Ascending aorta (tissue), 2 donors: ENCODE measurements at regions not wholly inside any gene's neighbourhood (a gene's known extent, or its start where the extent isn't known, plus 50 kb on each side); places are given as distances from the start of the nearest gene placed in this dataset.

Experiments
- DNase-seq, 2 donors: peaks; one replicate each; pipeline ENCODE4 v3.0.0-alpha.2; 2019; ENCODE audit warnings: low spot score in 2 of 2
- H3K27ac ChIP-seq, 2 donors: fragments of 200-600 bp; sonication (generic); one replicate each; pipeline ENCODE4 v1.5.1; 2016 to 2017; ENCODE audit warnings: mild to moderate bottlenecking in 1 of 2
- H3K27me3 ChIP-seq: fragments of 200-600 bp; sonication (generic); one replicate; pipeline ENCODE4 v1.5.1; 2017
- H3K36me3 ChIP-seq, 2 donors: fragments of 200-600 bp; sonication (generic); one replicate each; pipeline ENCODE4 v1.5.1; 2016
- H3K4me1 ChIP-seq, 2 donors: fragments of 200-600 bp; sonication (generic); one replicate each; pipeline ENCODE4 v1.5.1; 2016 to 2017; ENCODE audit warnings: mild to moderate bottlenecking in 1 of 2
- H3K4me3 ChIP-seq, 2 donors: fragments of 200-600 bp; sonication (generic); one replicate each; pipeline ENCODE4 v1.5.1; 2016 to 2017; ENCODE audit warnings: mild to moderate bottlenecking in 1 of 2
- H3K9me3 ChIP-seq, 2 donors: fragments of 200-600 bp; sonication (generic); one replicate each; pipeline ENCODE4 v1.5.1; 2016
- intact Hi-C: fragments of 100-400 bp; cut with DNase I; formaldehyde crosslinking; loops from one replicate; pipeline ENCODE4 v1.15.1; 2023
- TF ChIP-seq, protein P1 (sequence below), 3 experiments: fragments of 200-600 bp in 2 of 3; fragments of 450-650 bp in 1 of 3; sonication (generic) in 2 of 3; IDR thresholded peaks; one replicate each; pipeline ENCODE4 v1.5.1; 2016 to 2019; ENCODE audit warnings: antibody characterized with exemption in 3 of 3, mild to moderate bottlenecking in 1 of 3, moderate library complexity in 1 of 3

GRCh38 chr18:30588673-30589164 is 453.8 kb downstream of the DSC3 start:
- no peaks in the 10 kb centered on the region for H3K9me3 ChIP-seq
- no peaks in the 10 kb centered on the region for H3K27me3 ChIP-seq
- no peak for DNase-seq
- intact Hi-C loops = no loop called here
- no peak overlapping the region for H3K4me3 ChIP-seq
- H3K4me1 ChIP-seq = no peaks in the 10 kb centered on the region
- H3K36me3 ChIP-seq = no peaks in the 10 kb centered on the region
- TF ChIP-seq, protein P1, sequence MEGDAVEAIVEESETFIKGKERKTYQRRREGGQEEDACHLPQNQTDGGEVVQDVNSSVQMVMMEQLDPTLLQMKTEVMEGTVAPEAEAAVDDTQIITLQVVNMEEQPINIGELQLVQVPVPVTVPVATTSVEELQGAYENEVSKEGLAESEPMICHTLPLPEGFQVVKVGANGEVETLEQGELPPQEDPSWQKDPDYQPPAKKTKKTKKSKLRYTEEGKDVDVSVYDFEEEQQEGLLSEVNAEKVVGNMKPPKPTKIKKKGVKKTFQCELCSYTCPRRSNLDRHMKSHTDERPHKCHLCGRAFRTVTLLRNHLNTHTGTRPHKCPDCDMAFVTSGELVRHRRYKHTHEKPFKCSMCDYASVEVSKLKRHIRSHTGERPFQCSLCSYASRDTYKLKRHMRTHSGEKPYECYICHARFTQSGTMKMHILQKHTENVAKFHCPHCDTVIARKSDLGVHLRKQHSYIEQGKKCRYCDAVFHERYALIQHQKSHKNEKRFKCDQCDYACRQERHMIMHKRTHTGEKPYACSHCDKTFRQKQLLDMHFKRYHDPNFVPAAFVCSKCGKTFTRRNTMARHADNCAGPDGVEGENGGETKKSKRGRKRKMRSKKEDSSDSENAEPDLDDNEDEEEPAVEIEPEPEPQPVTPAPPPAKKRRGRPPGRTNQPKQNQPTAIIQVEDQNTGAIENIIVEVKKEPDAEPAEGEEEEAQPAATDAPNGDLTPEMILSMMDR (IDR thresholded peaks at IDR 0.05) = no peak
- H3K27ac ChIP-seq = no peak overlapping the region

- no peaks in the 10 kb centered on the region for H3K9me3 ChIP-seq
- no peaks in the 10 kb centered on the region for H3K36me3 ChIP-seq
- H3K4me3 ChIP-seq = no peak overlapping the region
- H3K27ac ChIP-seq = no peak overlapping the region
- TF ChIP-seq, protein P1 (IDR thresholded peaks at IDR 0.05) = no peak
- no peaks in the 10 kb centered on the region for H3K27me3 ChIP-seq
- intact Hi-C loops = no loop called here
- no peaks in the 10 kb centered on the region for H3K4me1 ChIP-seq
- no peak for DNase-seq
These were observed 458.8 kb downstream of the DSC3 start for GRCh38 chr18:30583768-30584167.

DNA sequence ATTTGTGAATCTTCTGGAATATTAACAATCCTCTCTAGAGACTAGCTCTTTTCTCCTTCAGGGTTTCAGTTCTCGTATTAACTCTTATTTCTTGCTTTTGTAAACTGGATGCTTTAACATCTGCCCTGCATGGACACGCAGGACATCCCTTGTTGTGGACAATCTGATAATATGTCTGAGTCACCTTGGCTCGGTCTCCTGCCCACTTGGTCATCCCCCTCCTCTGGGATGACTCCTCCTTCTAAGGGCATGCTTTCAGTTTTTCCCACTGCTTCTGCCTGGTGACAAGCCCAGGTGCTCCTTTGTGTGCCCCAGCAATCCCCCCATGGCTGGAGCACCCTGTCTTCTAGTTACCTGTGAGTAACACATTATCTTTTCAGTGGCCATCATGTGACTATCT is 460.5 kb downstream of the DSC3 start:
- TF ChIP-seq, protein P1 (IDR thresholded peaks at IDR 0.05) = no peak
- Histone ChIP-seq H3K36me3 (no peaks in the 10 kb centered on the region), H3K9me3 (no peaks in the 10 kb centered on the region), H3K27ac (no peak overlapping the region), H3K27me3 (no peaks in the 10 kb centered on the region), H3K4me1 (no peaks in the 10 kb centered on the region), H3K4me3 (no peak overlapping the region)
- intact Hi-C loops = no loop called here
- no peak for DNase-seq

DNA sequence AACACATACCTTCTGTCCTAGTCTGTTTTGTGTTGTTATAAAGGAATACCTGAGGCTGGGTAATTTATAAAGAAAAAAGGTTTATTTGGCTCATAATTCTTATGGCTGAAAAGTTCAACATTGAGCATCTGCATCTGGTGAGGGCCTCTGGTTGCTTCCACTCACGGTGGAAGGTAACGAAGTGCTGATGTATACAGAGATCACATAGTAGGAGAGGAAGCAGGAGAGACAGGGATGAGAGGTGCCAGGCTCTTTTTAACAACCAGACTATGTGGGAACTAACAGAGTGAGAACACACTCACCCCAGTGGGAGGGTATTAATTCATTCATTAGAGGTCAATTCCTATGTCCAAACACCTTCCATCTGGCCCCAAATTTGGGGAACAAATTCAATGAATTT is 463.8 kb downstream of the DSC3 start:
- Histone ChIP-seq H3K4me3 (no peak overlapping the region), H3K36me3 (no peaks in the 10 kb centered on the region), H3K27me3 (no peaks in the 10 kb centered on the region), H3K27ac (no peak overlapping the region), H3K9me3 (no peaks in the 10 kb centered on the region), H3K4me1 (no peaks in the 10 kb centered on the region)
- TF ChIP-seq, protein P1 (IDR thresholded peaks at IDR 0.05) = no peak
- intact Hi-C loops = no loop called here
- no peak for DNase-seq

DNA sequence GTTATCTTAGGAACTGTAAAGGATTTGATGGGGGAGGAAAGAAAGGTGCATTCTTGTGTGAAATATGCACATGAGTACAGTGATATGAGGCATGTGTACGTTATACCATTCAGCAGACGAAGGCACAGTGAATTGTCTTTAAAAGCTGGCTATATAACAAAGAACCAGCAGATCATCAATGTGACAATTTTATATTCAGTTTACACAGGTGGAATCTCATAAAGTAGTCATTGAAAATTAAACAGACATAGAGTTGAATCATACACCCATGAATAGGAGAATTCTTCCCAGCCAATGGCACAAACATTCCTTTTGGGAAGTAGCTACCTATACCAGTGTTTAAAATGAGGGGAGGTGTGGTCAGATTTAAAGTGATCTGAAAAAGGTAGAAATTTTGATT is 470.3 kb downstream of the DSC3 start:
- no peaks in the 10 kb centered on the region for H3K9me3 ChIP-seq
- H3K27me3 ChIP-seq = no peaks in the 10 kb centered on the region
- TF ChIP-seq, protein P1 (IDR thresholded peaks at IDR 0.05) = no peak
- no peak overlapping the region for H3K27ac ChIP-seq
- no peak for DNase-seq
- H3K4me1 ChIP-seq = no peaks in the 10 kb centered on the region
- H3K4me3 ChIP-seq = no peak overlapping the region
- H3K36me3 ChIP-seq = no peaks in the 10 kb centered on the region
- intact Hi-C loops = no loop called here

- H3K4me3 ChIP-seq = no peak overlapping the region
- intact Hi-C loops = no loop called here
- H3K9me3 ChIP-seq = no peaks in the 10 kb centered on the region
- TF ChIP-seq, protein P1 (IDR thresholded peaks at IDR 0.05) = no peak
- no peak for DNase-seq
- no peaks in the 10 kb centered on the region for H3K36me3 ChIP-seq
- H3K27ac ChIP-seq = no peak overlapping the region
- no peaks in the 10 kb centered on the region for H3K27me3 ChIP-seq
- no peaks in the 10 kb centered on the region for H3K4me1 ChIP-seq
These were observed 474.2 kb downstream of the DSC3 start for GRCh38 chr18:30568333-30568732.
